ENCODE measurements at regions not wholly inside any gene's neighbourhood (a gene's known extent, or its start where the extent isn't known, plus 50 kb on each side); places are given as distances from the start of the nearest gene placed in this dataset.
"Not testable (repeated sequence)": the region's sequence is repeated elsewhere in the genome, so short reads cannot be mapped to it uniquely, and the experiment has no call there.

DNA sequence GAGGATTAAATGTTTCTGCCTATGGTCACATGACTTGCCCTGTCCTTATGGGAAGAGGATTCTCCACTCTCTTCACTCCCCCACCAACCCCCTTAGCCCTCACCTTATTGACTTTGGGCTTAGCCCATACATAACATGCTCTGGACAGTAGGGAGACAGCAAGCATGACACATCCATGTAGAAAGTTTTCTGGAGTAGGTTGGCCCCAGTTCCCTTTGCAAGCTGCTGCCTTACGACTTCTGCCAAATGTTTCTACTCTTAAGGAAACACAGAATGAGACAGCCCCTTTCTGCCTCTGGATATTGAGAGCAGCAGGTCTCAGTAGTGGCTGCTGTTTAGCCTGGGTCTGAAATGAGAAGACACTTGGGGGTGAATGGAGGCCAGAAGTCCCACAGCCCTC is 282.2 kb downstream of the MAP2K6 start:
- Histone ChIP-seq H3K36me3 (no peaks in the 10 kb centered on the region), H3K9me3 (replicated peaks) (no peaks in the 10 kb centered on the region), H3K4me1 (no peaks in the 10 kb centered on the region), H3K27ac (no peak overlapping the region), H3K4me3 (no peak overlapping the region), H3K27me3 (no peaks in the 10 kb centered on the region)
- no peak for DNase-seq

DNA sequence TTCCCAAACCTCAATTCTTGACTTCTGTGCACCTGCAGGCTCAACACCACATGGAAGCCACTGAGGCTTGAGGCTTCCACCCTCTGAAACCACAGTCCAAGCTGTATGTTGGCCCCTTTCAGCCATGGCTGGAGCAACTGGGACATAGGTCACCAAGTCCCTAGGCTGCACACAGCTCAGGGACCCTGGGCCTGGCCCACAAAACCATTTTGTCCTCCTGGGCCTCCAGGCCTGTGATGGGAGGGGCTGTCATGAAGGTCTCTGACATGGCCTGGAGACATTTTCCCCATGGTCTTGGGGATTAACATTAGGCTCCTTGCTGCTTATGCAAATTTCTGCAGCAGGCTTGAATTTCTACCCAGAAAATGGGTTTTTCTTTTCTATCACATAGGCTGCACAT is 283.9 kb downstream of the MAP2K6 start:
- not testable (repeated sequence) for H3K4me1 ChIP-seq; H3K4me3 ChIP-seq; H3K27ac ChIP-seq; DNase-seq; H3K9me3 ChIP-seq (replicated peaks); H3K27me3 ChIP-seq; H3K36me3 ChIP-seq

DNA sequence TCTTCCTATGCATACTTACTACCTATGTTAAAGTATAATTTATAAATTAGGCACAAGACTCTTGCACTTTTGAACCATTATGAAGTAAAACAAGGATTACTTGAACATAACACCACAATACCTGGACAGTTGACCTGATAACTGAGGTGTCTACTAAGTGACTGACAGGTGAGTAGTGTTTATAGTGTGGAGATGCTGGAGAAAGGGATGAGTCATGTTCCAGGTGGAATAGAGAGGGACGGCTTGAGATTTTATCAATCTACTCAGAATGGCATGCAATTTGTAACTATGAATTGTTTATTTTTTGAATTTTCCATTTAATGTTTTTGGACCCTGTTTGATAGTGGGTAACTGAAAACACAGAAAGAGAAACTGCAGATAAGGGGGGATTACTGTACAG is 287.6 kb downstream of the MAP2K6 start:
- H3K4me1 ChIP-seq: no peaks in the 10 kb centered on the region
- H3K4me3 ChIP-seq: no peak overlapping the region
- H3K9me3 ChIP-seq (replicated peaks): no peaks in the 10 kb centered on the region
- no peak for DNase-seq
- H3K27ac ChIP-seq: no peak overlapping the region
- no peaks in the 10 kb centered on the region for H3K27me3 ChIP-seq
- H3K36me3 ChIP-seq: no peaks in the 10 kb centered on the region

DNA sequence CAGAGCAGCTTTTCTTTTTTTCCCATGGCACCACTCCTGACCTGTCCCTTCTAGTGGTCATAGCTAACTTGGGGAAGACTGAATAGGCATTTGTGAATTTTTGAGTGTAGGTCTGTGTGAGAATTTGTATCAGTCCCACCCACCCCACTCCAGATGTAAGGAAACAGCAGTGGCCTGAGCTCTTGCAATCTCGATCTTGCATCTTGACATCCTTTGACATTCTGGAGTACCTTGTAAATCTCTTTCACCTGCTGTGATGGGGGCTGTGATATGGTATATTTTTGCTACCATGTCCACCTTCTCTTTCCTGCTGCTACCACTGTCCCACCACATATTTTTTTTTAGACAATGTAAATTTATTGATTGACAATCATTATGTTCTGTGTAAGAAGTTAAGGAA is 289.3 kb downstream of the MAP2K6 start:
- no peaks in the 10 kb centered on the region for H3K36me3 ChIP-seq
- H3K27me3 ChIP-seq: no peaks in the 10 kb centered on the region
- H3K4me1 ChIP-seq: no peaks in the 10 kb centered on the region
- H3K4me3 ChIP-seq: no peak overlapping the region
- no peak overlapping the region for H3K27ac ChIP-seq
- no peaks in the 10 kb centered on the region for H3K9me3 ChIP-seq (replicated peaks)
- DNase-seq: no peak

DNA sequence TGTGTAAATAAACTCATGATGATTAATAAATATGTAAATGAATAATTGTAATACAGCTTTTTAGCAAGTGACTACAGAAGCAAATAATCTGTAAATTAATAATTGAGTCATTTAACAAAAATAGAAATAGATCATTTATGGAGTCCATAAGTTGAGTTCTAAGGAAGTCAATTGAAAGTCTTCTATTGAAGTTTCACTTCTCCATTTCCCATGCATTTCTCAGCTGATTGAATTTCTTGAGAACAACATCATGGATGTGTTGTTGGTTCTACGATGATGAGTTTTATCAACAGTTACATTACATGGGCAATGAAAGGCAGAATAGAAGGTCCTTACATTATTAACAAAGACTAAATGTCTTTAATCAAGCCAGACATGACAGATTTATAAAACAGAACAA is 290.4 kb downstream of the MAP2K6 start:
- no peak for DNase-seq
- H3K36me3 ChIP-seq: no peaks in the 10 kb centered on the region
- no peaks in the 10 kb centered on the region for H3K4me1 ChIP-seq
- H3K27ac ChIP-seq: no peak overlapping the region
- no peak overlapping the region for H3K4me3 ChIP-seq
- H3K9me3 ChIP-seq (replicated peaks): no peaks in the 10 kb centered on the region
- H3K27me3 ChIP-seq: no peaks in the 10 kb centered on the region

DNA sequence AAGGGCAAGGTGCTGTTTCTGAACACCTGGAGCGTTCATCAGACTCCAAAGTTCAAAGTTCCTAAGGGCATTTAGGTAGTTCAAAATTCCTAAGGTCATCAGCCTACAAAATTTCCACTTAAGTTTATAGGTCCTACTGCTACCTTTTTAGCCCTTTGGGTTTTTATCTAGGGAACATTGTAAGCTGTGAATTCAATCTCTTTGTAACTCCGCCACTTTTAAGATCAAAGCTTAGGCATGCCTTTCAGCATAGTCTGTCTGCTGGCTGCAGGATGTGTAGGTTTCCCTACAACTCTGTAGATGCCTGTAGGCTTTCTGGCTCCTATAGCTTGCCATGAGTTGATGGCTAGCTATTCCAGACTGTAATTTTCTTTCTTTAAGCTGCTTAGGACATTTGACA is 291.6 kb downstream of the MAP2K6 start:
- Histone ChIP-seq H3K27me3 (no peaks in the 10 kb centered on the region), H3K4me3 (no peak overlapping the region), H3K4me1 (no peaks in the 10 kb centered on the region), H3K27ac (no peak overlapping the region), H3K9me3 (replicated peaks) (no peaks in the 10 kb centered on the region), H3K36me3 (no peaks in the 10 kb centered on the region)
- no peak for DNase-seq

DNA sequence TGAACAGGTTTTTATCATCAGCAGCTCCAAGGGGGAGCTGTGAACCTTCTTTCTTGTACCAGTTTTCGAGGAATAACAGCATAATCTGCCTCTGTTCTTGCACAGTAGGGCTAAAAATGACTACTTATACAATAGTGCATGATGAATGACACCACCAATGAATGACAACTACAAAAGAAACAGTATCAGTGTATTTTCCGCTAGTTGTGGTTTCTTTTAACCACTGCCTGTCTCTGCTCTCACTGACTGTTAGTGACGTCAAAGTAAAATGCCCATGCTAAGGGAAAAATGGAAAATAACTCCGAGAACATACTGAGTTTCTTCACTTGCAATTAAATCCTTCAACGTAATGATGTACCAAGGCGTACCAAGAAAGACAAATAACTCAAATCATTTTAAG is 294.9 kb downstream of the MAP2K6 start:
- Histone ChIP-seq H3K9me3 (replicated peaks) (no peaks in the 10 kb centered on the region), H3K4me1 (peaks cover 24% of the 10 kb centered on the region), H3K27me3 (no peaks in the 10 kb centered on the region), H3K36me3 (no peaks in the 10 kb centered on the region), H3K4me3 (no peak overlapping the region), H3K27ac (no peak overlapping the region)
- no peak for DNase-seq

DNA sequence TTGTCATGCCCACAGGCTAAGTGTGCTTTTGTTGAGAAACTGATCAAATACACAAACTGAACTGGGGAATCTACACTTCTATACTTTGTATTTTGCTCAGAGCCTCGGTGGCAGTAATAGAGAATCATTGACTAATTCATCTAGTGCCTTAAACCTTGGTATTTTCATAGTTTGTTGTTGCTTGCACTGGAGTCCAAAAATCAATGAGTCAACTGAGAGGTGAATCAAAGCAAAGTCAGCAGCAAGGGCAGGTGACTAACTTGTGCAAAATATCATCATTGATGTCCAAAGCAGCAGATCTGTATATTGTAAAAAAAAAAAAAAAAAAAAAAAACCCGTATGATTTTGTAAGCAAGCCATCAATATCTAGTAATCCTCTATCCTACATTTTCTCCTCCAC is 296.4 kb downstream of the MAP2K6 start:
- Histone ChIP-seq H3K4me3 (no peak overlapping the region), H3K36me3 (no peaks in the 10 kb centered on the region), H3K27ac (no peak overlapping the region), H3K4me1 (peaks cover 39% of the 10 kb centered on the region), H3K9me3 (replicated peaks) (no peaks in the 10 kb centered on the region; the same call in 1 of the 2 replicates), H3K27me3 (no peaks in the 10 kb centered on the region)
- DNase-seq: no peak

DNA sequence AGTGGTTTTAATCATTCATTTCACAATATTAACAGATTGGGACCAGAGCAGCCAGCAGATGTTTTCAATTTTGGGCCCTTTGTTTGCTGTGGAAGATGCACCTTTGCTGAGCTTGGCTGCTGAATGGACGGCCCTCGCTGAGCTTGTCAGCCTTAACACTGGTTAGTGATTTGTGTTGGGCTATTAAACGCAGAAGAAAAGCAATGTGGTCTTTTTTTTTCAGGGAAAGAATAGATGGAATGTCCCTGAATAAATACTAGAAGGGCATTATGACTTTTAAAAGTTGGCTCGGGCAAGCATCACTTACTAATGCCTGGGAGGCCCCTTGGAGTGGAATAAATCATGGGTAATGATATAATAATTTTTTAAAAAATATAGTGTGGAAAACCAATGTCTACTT is 297.0 kb downstream of the MAP2K6 start:
- H3K9me3 ChIP-seq (replicated peaks): no peaks in the 10 kb centered on the region; the same call in 1 of the 2 replicates
- no peaks in the 10 kb centered on the region for H3K36me3 ChIP-seq
- H3K27ac ChIP-seq: no peak overlapping the region
- H3K4me1 ChIP-seq: peaks cover 45% of the 10 kb centered on the region
- H3K4me3 ChIP-seq: no peak overlapping the region
- DNase-seq: no peak
- H3K27me3 ChIP-seq: no peaks in the 10 kb centered on the region

DNA sequence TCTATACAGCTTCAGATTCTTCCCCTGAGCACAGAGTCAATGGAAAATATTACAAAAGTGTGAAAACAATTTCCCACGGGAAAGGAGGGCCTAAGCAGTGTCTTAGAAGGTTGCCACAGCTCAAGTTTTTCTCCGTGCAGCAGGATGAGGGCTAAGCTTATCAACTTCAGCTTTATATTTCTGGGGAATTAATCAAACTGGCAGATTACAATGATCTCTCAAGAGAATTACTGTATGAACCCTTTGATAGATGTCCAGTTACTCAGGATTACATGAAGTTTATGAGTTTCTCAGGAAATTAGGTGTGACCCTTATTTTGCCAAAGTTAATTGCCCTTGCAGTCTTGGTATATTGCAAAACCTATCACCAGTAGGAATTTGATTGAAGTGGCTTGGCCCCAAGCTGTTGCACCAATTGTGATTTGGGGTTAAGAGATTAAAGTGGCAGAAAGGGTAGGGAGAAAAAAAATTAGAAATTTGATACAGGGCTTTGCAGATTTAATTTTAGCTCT is 298.4 kb downstream of the MAP2K6 start:
- H3K36me3 ChIP-seq: no peaks in the 10 kb centered on the region
- no peaks in the 10 kb centered on the region; the same call in 1 of the 2 replicates for H3K9me3 ChIP-seq (replicated peaks)
- peaks cover 58% of the 10 kb centered on the region for H3K4me1 ChIP-seq
- no peak overlapping the region for H3K27ac ChIP-seq
- no peak overlapping the region for H3K4me3 ChIP-seq
- DNase-seq: peak in 1 of 2 experiments; percentile 41
- no peaks in the 10 kb centered on the region for H3K27me3 ChIP-seq

DNA sequence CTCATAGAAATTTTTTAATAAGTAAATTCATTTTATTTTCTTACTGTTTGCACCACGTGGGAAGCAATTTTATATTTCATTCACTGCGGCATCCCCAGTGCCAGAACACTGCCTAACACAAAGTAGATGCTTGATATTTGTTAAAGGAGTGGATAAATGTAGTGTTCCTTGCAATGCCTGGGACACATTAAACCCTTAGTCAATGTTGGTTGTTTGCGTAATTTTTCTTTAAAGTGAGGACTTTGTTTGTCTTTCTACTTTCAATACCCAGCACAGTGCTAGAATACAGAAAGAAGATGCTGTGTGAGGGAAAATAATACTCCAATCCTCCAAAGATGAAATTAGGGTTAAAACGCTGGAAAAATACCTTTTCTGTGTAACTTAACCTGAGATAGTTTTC is 299.3 kb downstream of the MAP2K6 start:
- no peak for DNase-seq
- Histone ChIP-seq H3K27me3 (no peaks in the 10 kb centered on the region), H3K4me3 (no peak overlapping the region), H3K4me1 (peaks cover 59% of the 10 kb centered on the region), H3K27ac (no peak overlapping the region), H3K9me3 (replicated peaks) (no peaks in the 10 kb centered on the region; the same call in 1 of the 2 replicates), H3K36me3 (no peaks in the 10 kb centered on the region)

DNA sequence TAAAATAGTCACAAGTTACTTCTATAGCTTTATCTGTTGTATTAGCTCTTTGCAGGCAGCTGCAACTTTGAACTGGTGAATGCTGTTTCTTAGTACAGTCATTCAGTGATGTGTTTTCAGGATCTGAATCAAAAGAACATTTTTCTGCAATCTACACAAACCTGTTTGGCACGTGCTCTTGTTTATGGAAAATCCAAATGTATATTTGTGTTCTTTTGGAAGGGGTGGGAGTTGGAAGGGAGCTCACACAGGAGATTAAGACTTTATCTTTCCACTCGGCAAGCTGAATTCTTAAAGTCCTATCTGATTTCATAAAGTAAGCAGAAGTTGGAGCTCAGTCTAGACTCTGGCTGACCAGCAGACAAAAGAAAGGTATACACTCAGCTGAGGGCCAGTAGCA is 300.2 kb downstream of the MAP2K6 start:
- Histone ChIP-seq H3K36me3 (no peaks in the 10 kb centered on the region), H3K4me1 (peaks cover 59% of the 10 kb centered on the region), H3K27ac (peak overlapping the region; percentile 26), H3K4me3 (no peak overlapping the region), H3K9me3 (replicated peaks) (no peaks in the 10 kb centered on the region; the same call in 1 of the 2 replicates), H3K27me3 (no peaks in the 10 kb centered on the region)
- DNase-seq: peak in 1 of 2 experiments; percentile 27

DNA sequence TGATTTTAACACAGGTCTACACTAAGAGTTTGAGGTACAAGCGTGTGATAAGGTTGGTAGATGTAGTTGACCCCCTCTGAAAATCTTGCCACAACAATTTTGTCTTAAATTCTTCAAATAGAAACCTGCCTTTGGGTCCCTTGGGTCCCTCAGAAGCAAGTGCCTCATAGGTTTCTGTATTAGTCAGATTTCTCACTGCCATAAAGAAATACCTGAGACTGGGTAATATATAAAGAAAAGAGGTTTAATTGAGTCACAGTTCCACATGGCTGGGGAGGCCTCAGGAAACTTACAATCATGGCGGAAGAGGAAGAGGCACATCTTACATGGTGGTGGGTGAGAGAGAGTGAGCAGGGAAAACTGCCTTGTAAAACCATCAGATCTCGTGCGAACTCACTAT is 301.2 kb downstream of the MAP2K6 start:
- Histone ChIP-seq H3K27ac (peak overlapping the region; percentile 98), H3K36me3 (no peaks in the 10 kb centered on the region), H3K4me3 (no peak overlapping the region), H3K9me3 (replicated peaks) (no peaks in the 10 kb centered on the region; the same call in 1 of the 2 replicates), H3K4me1 (peaks cover 59% of the 10 kb centered on the region), H3K27me3 (no peaks in the 10 kb centered on the region)
- no peak for DNase-seq

DNA sequence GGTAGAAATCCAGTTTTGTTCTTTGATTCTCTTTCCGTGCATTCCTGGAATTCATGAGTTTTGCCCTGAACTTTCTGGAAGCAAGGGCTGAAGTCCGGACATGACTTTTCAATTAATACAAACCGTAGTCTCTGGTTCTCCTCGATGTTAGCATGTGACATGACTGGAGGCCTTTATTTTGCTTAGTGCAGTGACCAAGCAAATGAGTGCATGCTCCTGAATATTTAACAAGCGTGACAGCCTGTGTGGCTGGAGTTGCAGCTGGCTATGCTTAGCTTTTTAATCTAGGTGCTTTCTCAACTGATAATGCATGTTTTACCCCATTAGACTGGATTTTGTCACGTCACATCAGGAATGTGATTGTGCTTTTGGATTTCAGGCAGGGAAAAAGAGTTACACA is 302.1 kb downstream of the MAP2K6 start:
- H3K36me3 ChIP-seq: no peaks in the 10 kb centered on the region
- peaks cover 59% of the 10 kb centered on the region for H3K4me1 ChIP-seq
- H3K9me3 ChIP-seq (replicated peaks): no peaks in the 10 kb centered on the region; the same call in 1 of the 2 replicates
- peak overlapping the region; percentile 98 for H3K27ac ChIP-seq
- no peak overlapping the region for H3K4me3 ChIP-seq
- DNase-seq: peak; percentile 82 to 92
- no peaks in the 10 kb centered on the region for H3K27me3 ChIP-seq

DNA sequence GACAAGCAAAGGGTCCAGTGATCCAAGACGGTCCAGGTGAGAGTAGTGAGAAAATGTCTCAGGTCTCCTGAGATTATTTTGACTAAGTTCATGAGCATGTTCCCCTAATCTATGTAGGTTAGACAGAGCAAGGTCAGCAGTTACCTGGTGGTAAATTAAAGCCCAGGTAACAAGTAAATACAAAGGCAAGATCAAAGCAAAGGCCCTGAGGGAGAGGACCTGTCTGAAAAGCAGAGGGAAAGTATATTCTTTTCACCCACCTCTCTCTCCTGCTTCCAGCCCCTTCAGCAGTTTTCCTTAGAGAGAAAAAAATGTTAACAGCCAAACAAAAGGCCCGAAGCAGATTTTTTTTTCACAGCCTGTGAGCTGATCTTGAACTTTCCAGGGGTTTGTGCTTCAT is 302.7 kb downstream of the MAP2K6 start:
- peak in 1 of 2 experiments; percentile 36 for DNase-seq
- Histone ChIP-seq H3K4me3 (no peak overlapping the region), H3K4me1 (peaks cover 57% of the 10 kb centered on the region), H3K36me3 (no peaks in the 10 kb centered on the region), H3K9me3 (replicated peaks) (no peaks in the 10 kb centered on the region; the same call in 1 of the 2 replicates), H3K27ac (peak overlapping the region; percentile 98), H3K27me3 (no peaks in the 10 kb centered on the region)

DNA sequence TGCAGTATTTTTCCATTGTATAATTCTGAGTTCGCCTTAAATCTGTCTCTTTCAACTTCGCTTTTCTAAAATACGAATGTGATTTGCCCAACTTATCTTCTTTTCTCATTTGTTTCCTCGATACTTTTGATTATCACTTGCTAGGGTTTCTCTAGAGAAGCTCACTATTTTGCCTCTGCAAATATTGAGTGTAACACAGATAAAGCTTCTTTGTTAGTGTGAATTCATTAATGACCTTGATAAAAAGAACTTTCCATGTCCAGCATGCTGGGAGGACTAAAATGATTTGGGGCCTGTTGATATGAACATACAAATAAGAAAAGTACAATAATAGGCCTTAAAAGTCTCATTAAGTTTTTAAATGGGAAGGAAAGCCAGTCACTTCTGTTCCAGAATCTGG is 303.3 kb downstream of the MAP2K6 start:
- H3K9me3 ChIP-seq (replicated peaks): no peaks in the 10 kb centered on the region; the same call in 1 of the 2 replicates
- H3K4me1 ChIP-seq: peaks cover 51% of the 10 kb centered on the region
- no peaks in the 10 kb centered on the region for H3K27me3 ChIP-seq
- H3K4me3 ChIP-seq: no peak overlapping the region
- DNase-seq: no peak
- H3K36me3 ChIP-seq: no peaks in the 10 kb centered on the region
- H3K27ac ChIP-seq: peak overlapping the region; percentile 98

Data from SJCRH30 (cell line).